OCI-LY3 (cell line): ENCODE measurements at regions not wholly inside any gene's neighbourhood (a gene's known extent, or its start where the extent isn't known, plus 50 kb on each side); places are given as distances from the start of the nearest gene placed in this dataset.

ENCODE experiments used
- H2AFZ ChIP-seq: fragments of 200-600, 300-600 bp; shearing (Covaris generic); 2 replicates; pipeline ENCODE4 v1.6.0; 2014; ENCODE audit warnings: antibody characterized with exemption, low read depth, low read length
- H3K27ac ChIP-seq: fragments of 200-600, 300-600 bp; sonication (generic); 2 replicates; pipeline ENCODE4 v1.5.1; 2014; ENCODE audit warnings: mild to moderate bottlenecking, low read length, moderate library complexity, mixed read lengths
- H3K27me3 ChIP-seq: fragments of 200-600, 300-600 bp; sonication (generic); 2 replicates; pipeline ENCODE4 v1.6.1; 2014; ENCODE audit warnings: low read depth, low read length, mixed read lengths
- H3K36me3 ChIP-seq: fragments of 200-600, 300-600 bp; sonication (generic); replicated peaks from 2 replicates; pipeline ENCODE3; 2014; ENCODE audit warnings: low read depth, low read length, mixed read lengths
- H3K4me1 ChIP-seq: fragments of 300-600, 200-600 bp; sonication (generic); 2 replicates; pipeline ENCODE4 v1.6.1; 2014; ENCODE audit warnings: low read length, mixed read lengths
- H3K4me2 ChIP-seq: fragments of 200-600, 300-600 bp; sonication (generic); 2 replicates; pipeline ENCODE4 v1.6.1; 2014; ENCODE audit warnings: low read length, mixed read lengths
- H3K4me3 ChIP-seq: fragments of 300-600, 200-600 bp; sonication (generic); 2 replicates; pipeline ENCODE4 v1.5.1; 2014; ENCODE audit warnings: antibody characterized with exemption, mild to moderate bottlenecking, low read length, moderate library complexity
- H3K79me2 ChIP-seq: fragments of 300-600, 200-600 bp; shearing (Covaris generic); 2 replicates; pipeline ENCODE4 v1.6.1; 2014; ENCODE audit warnings: mild to moderate bottlenecking, low read length, mixed read lengths
- H3K9ac ChIP-seq: fragments of 300-600, 200-600 bp; shearing (Covaris generic); 2 replicates; pipeline ENCODE4 v1.6.0; 2014; ENCODE audit warnings: mild to moderate bottlenecking, low read length, moderate library complexity
- H3K9me3 ChIP-seq: fragments of 200-600, 300-600 bp; shearing (Covaris generic); 2 replicates; pipeline ENCODE4 v1.6.1; 2014; ENCODE audit warnings: low read length, mixed read lengths; ENCODE audit not compliant: insufficient read depth
- H4K20me1 ChIP-seq: fragments of 200-600, 300-600 bp; sonication (generic); 2 replicates; pipeline ENCODE4 v1.6.1; 2016; ENCODE audit warnings: low read length, mixed read lengths; ENCODE audit not compliant: insufficient read depth
- EZH2phosphoT487 ChIP-seq: fragments of 200-600 bp; shearing (Covaris generic); IDR thresholded peaks from 2 replicates; pipeline ENCODE4 v1.6.1; 2018; ENCODE audit warnings: antibody characterized with exemption, mixed run types, low read depth
- TF ChIP-seq, protein P1 (sequence below): fragments of 200-600, 300-600 bp; sonication (generic); IDR thresholded peaks from 2 replicates; pipeline ENCODE4 v1.5.1; 2014; ENCODE audit warnings: antibody characterized with exemption, low read length, low read depth

DNA sequence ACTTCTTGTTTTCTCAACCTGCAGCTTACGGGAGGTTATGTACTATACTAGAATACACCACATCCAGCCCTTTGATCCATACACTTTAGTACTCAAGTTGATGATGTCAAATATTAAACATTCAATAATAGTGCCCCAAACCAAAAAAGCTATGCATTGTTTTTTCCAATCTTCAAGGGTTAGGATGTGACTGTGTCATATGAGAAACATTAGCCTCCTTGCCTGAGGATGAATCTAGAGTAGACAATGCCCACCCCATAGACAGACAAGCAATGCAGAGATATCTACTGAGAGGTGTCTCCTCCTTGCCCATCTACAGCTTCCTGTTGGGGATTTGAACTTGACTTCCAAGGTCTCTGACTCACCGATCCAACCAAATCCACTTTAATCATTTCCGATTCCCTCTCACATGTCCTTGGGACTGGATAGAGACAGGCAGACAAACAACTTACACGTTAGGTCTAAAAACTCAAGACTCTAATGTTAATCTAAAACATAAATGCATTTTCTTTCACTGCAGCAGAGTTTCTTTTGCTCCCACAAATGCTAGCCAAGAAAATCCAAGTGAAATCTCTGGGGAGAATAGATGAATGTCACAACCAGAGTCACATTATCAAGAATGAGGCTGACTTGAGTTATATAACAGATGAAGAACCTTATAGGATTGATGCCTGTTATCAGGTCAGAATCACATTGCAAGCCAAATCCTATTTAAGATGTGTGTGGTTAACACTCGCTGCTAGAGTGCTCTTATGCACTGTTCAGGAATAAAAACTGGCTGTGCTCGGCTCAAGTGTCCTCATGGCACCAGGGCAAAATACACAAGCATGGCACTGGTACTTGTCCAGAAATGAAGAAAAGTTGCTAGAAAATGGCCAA, 75.5 kb upstream of the TNFAIP3 start:
- no peaks in the 10 kb centered on the region for H3K9me3 ChIP-seq
- peak overlapping the region; percentile 44; the same call in 1 of the 2 replicates for H2AFZ ChIP-seq
- no peaks in the 10 kb centered on the region for H3K36me3 ChIP-seq
- H3K4me2 ChIP-seq, result peak overlapping the region; percentile 56
- no peaks in the 10 kb centered on the region for H3K79me2 ChIP-seq
- H3K9ac ChIP-seq, result no peak overlapping the region
- H3K27ac ChIP-seq, result no peak overlapping the region; the same call in 1 of the 2 replicates
- no peak for TF ChIP-seq EZH2phosphoT487
- TF ChIP-seq, protein P1, sequence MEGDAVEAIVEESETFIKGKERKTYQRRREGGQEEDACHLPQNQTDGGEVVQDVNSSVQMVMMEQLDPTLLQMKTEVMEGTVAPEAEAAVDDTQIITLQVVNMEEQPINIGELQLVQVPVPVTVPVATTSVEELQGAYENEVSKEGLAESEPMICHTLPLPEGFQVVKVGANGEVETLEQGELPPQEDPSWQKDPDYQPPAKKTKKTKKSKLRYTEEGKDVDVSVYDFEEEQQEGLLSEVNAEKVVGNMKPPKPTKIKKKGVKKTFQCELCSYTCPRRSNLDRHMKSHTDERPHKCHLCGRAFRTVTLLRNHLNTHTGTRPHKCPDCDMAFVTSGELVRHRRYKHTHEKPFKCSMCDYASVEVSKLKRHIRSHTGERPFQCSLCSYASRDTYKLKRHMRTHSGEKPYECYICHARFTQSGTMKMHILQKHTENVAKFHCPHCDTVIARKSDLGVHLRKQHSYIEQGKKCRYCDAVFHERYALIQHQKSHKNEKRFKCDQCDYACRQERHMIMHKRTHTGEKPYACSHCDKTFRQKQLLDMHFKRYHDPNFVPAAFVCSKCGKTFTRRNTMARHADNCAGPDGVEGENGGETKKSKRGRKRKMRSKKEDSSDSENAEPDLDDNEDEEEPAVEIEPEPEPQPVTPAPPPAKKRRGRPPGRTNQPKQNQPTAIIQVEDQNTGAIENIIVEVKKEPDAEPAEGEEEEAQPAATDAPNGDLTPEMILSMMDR, result no peak
- H3K27me3 ChIP-seq, result no peaks in the 10 kb centered on the region
- no peaks in the 10 kb centered on the region for H4K20me1 ChIP-seq
- no peak overlapping the region for H3K4me3 ChIP-seq
- peaks cover 45% of the 10 kb centered on the region for H3K4me1 ChIP-seq

DNA sequence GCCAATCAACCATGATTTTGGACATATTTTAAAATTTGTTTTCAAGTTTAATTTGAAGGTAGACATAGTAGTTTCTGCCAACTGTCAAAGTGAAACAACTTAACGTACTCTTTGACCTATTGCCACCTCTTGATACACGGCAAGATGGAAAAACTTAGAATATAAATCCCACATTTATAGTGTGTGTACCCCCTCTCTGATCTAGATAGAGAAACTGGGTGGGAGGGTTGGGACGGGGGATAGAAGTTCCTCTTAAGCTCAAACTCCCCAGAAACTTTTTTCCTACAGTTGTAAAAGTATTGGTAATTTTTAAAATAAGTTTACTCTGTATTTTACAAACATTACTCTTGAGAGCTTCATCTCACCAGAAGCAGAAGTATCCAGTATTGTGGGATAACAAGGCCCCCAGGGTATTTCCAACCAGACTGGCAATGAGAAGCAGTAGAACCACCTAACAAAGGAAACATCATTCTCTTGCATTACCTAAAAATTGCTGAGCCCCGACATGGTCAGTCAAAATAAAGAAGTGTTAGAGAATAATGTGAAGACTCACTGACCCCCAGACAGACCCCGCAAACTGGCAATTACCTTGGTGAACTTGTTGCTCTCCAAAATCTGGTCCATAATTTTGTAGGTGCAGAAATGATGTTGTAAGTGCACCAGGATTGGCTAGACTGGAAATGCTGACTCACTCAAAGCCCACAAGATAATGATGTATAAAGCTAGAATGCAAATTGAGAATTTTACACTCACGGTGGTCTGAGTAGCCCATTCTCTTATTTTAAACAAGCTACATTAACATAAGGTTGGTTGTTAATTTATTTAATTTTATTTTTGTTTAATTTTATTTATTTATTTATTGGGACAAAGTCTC, 74.7 kb upstream of the TNFAIP3 start:
- Histone ChIP-seq H3K27ac (no peak overlapping the region; the same call in 1 of the 2 replicates), H4K20me1 (no peaks in the 10 kb centered on the region), H2AFZ (peak overlapping the region; percentile 44; the same call in 1 of the 2 replicates), H3K4me2 (peak overlapping the region; percentile 56), H3K4me1 (peaks cover 45% of the 10 kb centered on the region), H3K27me3 (no peaks in the 10 kb centered on the region), H3K36me3 (no peaks in the 10 kb centered on the region), H3K9ac (no peak overlapping the region), H3K4me3 (no peak overlapping the region), H3K79me2 (no peaks in the 10 kb centered on the region), H3K9me3 (no peaks in the 10 kb centered on the region)
- TF ChIP-seq, protein P1, result no peak
- no peak for TF ChIP-seq EZH2phosphoT487

DNA sequence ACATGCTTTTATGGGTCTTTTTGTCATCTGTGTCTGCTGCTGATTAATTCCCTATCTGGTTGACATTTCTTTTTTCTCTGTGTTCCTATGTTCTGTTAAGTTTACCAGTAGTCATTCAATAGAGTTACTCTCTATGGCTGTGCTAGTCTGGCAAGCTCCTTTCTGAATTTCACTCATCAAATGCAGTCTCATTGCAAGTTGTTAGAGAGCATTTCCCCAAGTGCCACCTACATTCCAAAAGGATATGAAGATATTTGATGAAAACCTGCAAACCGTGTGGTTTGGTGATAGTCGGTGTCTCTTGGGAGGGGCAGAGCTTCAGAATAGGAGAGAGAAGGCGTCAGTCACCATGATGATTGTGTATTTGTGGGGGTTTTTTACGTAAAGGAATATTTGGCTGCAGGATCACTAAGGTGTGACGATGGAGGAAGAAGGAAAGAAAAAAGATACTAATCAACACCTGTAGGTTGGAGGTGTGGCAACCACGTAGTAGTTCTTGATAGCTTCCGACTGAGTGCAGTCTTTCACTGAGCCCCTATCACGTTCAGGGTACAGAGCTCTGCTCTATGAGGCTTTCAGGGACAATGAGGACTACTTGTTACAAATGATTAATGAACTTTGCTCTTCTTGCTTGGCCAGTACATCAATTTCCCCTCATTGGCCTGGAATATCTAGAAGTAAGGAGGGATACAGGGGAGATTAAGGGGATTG, 73.1 kb upstream of the TNFAIP3 start:
- H3K27ac ChIP-seq, result no peak overlapping the region
- no peaks in the 10 kb centered on the region for H3K36me3 ChIP-seq
- peak overlapping the region; percentile 14; the same call in 1 of the 2 replicates for H3K4me2 ChIP-seq
- peaks cover 60% of the 10 kb centered on the region for H3K4me1 ChIP-seq
- H2AFZ ChIP-seq, result peak overlapping the region; percentile 45; the same call in 1 of the 2 replicates
- no peaks in the 10 kb centered on the region for H4K20me1 ChIP-seq
- TF ChIP-seq EZH2phosphoT487, result no peak
- TF ChIP-seq, protein P1, result no peak
- H3K9ac ChIP-seq, result no peak overlapping the region
- H3K27me3 ChIP-seq, result no peaks in the 10 kb centered on the region
- no peaks in the 10 kb centered on the region for H3K9me3 ChIP-seq
- no peak overlapping the region for H3K4me3 ChIP-seq
- H3K79me2 ChIP-seq, result no peaks in the 10 kb centered on the region
